Cardiac muscle cell (in vitro differentiated cells and primary cell): ENCODE measurements at regions not wholly inside any gene's neighbourhood (a gene's known extent, or its start where the extent isn't known, plus 50 kb on each side); places are given as distances from the start of the nearest gene placed in this dataset.

Experiments used
- DNase-seq, 2 donors: peaks; one replicate each; pipeline versions ENCODE4 v3.0.0 to v3.0.0-alpha.2; 2010 to 2017; ENCODE audit warnings: low read depth in 1 of 2, low spot score in 1 of 2
- H3K27ac ChIP-seq: fragments of 200-600 bp; sonication (generic); 2 replicates; pipeline ENCODE4 v1.5.1; 2016
- H3K27me3 ChIP-seq: fragments of 200-600 bp; sonication (generic); 2 replicates; pipeline ENCODE4 v1.6.0; 2016; ENCODE audit warnings: control low read depth
- H3K36me3 ChIP-seq: fragments of 200-600 bp; sonication (generic); 2 replicates; pipeline ENCODE4 v1.5.1; 2016; ENCODE audit warnings: control low read depth
- H3K4me1 ChIP-seq: fragments of 200-600 bp; sonication (generic); 2 replicates; pipeline ENCODE4 v1.8.1; 2017; ENCODE audit warnings: low read depth, mild to moderate bottlenecking, mixed run types
- H3K4me3 ChIP-seq: fragments of 200-600 bp; sonication (generic); 2 replicates; pipeline ENCODE4 v1.5.1; 2016; ENCODE audit warnings: mild to moderate bottlenecking
- H3K9me3 ChIP-seq: fragments of 200-600 bp; sonication (generic); 2 replicates; pipeline ENCODE4 v1.5.1; 2017; ENCODE audit warnings: low read depth, mild to moderate bottlenecking, control low read depth
- TF ChIP-seq, protein P1 (sequence below): IDR thresholded peaks from 2 replicates; pipeline ENCODE4 v1.5.1; 2012; ENCODE audit warnings: low read depth, mild to moderate bottlenecking, low read length

DNA sequence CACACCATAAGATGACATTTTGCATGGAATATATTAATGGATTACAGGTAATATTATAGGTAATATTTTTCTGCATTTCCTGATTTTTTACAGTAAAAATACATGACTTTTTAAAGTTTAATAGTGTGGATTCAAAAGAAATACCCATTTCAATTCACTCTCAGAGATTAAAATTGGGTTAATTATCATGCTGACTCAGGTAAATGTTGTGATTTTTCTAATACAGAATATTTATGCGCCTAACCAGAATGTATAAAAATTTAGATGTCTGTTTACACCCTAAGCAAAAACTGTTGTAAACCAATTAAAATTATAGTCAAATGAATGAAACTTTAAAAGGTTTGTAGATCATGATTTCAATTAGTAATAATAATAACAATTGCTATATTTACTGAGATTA lies 117.2 kb upstream of the FLRT2 start:
- DNase-seq: no peak
- no peaks in the 10 kb centered on the region for H3K36me3 ChIP-seq
- H3K4me1 ChIP-seq: no peaks in the 10 kb centered on the region
- no peak overlapping the region for H3K4me3 ChIP-seq
- H3K27me3 ChIP-seq: no peaks in the 10 kb centered on the region
- no peak overlapping the region for H3K27ac ChIP-seq
- no peaks in the 10 kb centered on the region for H3K9me3 ChIP-seq
- TF ChIP-seq, protein P1, sequence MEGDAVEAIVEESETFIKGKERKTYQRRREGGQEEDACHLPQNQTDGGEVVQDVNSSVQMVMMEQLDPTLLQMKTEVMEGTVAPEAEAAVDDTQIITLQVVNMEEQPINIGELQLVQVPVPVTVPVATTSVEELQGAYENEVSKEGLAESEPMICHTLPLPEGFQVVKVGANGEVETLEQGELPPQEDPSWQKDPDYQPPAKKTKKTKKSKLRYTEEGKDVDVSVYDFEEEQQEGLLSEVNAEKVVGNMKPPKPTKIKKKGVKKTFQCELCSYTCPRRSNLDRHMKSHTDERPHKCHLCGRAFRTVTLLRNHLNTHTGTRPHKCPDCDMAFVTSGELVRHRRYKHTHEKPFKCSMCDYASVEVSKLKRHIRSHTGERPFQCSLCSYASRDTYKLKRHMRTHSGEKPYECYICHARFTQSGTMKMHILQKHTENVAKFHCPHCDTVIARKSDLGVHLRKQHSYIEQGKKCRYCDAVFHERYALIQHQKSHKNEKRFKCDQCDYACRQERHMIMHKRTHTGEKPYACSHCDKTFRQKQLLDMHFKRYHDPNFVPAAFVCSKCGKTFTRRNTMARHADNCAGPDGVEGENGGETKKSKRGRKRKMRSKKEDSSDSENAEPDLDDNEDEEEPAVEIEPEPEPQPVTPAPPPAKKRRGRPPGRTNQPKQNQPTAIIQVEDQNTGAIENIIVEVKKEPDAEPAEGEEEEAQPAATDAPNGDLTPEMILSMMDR: no peak

DNA sequence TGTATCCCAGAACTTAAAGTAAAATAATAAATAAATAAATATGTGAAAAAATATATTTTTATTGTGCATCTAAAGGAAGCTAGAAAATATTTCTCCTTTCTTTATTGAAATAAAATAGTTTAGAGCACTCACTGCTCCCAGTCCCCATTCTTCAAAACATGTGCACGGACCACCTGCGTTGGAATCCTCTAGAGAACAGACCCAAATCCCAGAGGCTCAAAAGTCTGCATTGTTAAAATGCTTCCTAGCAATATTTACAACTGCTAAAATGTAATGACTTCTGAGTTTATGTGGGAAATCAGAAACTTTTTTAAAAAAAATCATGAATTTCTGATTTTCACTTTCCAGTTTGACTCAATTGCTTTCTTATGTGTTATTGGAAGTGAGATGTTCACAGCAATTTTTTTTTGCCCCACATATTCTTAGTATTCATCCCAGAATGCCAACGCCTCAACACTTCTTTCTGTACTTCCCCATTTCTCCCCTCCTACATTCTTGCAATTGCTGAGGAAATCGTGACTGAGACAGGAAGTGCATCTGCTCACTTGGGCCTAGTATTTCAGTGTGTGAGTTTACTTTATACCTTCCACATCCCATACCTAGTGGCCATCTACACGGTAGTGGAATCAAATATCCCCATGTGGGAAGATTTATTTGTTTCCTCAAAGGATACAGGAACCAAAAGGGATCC lies 116.0 kb upstream of the FLRT2 start:
- Histone ChIP-seq H3K36me3 (no peaks in the 10 kb centered on the region), H3K9me3 (no peaks in the 10 kb centered on the region), H3K27ac (no peak overlapping the region), H3K4me3 (no peak overlapping the region), H3K4me1 (no peaks in the 10 kb centered on the region), H3K27me3 (no peaks in the 10 kb centered on the region)
- DNase-seq: peak in 1 of 2 donors; percentile 27
- TF ChIP-seq, protein P1: no peak

DNA sequence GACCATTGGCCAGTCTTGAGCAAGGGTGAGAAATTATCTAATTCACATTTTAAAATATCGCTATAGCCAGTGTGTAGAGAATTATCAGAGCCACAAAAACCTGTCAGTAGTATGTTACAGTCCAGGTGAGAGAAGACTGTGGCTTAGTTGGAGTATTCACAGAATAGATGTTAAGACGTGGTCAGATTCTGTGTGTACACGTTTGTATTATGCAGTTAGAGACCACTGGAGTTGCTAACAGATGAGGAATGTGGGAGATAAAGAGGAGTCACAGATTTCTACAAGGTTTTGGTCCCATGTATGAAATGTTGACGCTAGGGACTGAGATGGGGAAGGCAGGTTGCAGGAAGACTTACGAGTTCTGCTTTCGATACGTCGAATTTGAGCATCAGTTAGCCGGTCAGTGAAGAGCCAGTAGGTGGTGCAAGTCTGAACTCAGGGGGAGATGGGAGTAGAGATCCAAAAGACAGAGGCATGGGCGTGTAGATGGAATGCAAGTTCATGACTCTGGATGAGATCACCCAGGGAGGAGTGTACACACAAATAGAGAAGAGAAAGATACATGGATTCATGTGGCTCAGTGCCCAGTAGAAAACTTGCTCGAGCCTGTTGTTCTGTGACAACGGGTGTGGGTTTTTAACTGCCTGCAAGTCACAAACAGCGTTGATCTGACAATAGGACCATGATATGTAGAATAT lies 114.8 kb upstream of the FLRT2 start:
- peak in 1 of 2 donors; percentile 96 for DNase-seq
- Histone ChIP-seq H3K4me1 (no peaks in the 10 kb centered on the region), H3K4me3 (no peak overlapping the region), H3K27me3 (no peaks in the 10 kb centered on the region), H3K9me3 (no peaks in the 10 kb centered on the region), H3K36me3 (no peaks in the 10 kb centered on the region), H3K27ac (no peak overlapping the region)
- TF ChIP-seq, protein P1: peak; percentile 63

DNA sequence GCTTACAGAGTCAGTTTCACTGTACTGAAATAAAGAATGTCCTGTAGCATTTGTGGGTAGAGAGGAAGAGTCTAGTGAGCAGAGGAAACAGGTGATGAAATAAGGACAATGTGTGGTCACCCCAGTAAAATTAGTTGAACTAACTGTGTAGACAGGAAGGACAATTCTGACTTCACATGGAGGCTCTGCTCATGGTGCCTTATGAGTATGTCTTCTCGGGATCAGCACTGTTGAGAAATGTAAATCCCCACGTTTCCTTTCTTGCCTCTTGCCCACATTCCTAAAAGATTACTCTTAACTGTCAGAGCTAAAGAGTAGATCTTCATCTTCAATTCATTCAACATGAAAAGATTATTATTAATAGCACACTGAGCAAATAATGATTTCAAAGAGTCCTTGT lies 113.2 kb upstream of the FLRT2 start:
- H3K27ac ChIP-seq: no peak overlapping the region
- peak in 1 of 2 donors; percentile 76 for DNase-seq
- no peaks in the 10 kb centered on the region for H3K27me3 ChIP-seq
- no peaks in the 10 kb centered on the region for H3K9me3 ChIP-seq
- H3K4me3 ChIP-seq: no peak overlapping the region
- no peaks in the 10 kb centered on the region for H3K4me1 ChIP-seq
- TF ChIP-seq, protein P1: no peak
- H3K36me3 ChIP-seq: no peaks in the 10 kb centered on the region

DNA sequence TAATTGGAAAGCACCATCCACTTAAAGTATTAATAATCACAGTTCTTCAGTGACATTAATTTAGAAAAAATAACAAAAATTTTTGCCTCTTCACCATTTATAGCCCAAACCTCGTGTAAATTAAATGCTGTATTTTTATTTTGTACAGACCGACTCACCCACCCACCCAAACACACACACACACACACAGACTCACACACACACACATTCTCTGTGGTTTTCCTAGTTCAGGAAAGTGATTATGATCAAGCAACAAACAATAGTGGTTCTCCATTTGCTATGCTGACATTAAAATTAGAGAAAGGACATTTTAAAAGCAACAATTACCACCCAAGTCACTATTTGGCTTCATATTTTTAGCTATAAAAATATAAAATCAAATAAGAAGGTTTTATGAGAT lies 112.5 kb upstream of the FLRT2 start:
- H3K27ac ChIP-seq: no peak overlapping the region
- DNase-seq: no peak
- no peaks in the 10 kb centered on the region for H3K4me1 ChIP-seq
- no peaks in the 10 kb centered on the region for H3K27me3 ChIP-seq
- H3K36me3 ChIP-seq: no peaks in the 10 kb centered on the region
- H3K9me3 ChIP-seq: no peaks in the 10 kb centered on the region
- TF ChIP-seq, protein P1: no peak
- no peak overlapping the region for H3K4me3 ChIP-seq
